ENCODE measurements at regions not wholly inside any gene's neighbourhood (a gene's known extent, or its start where the extent isn't known, plus 50 kb on each side); places are given as distances from the start of the nearest gene placed in this dataset.

GRCh38 chr3:124510290-124510689 is 220.0 kb upstream of the UMPS start:
- TF ChIP-seq POLR2A (IDR thresholded peaks at IDR 0.05; ENCODE audit: control extremely low read depth in 1 of 2, low read depth in 2 of 2, low read length in 2 of 2) (no peak), EP300 (IDR thresholded peaks at IDR 0.05; ENCODE audit: borderline replicate concordance in 1 of 2, low read depth in 2 of 2, low read length in 2 of 2) (no peak), HDAC6 (IDR thresholded peaks at IDR 0.05; ENCODE audit: low read depth, low read length) (no peak), RFX5 (IDR thresholded peaks at IDR 0.05; ENCODE audit: borderline replicate concordance, low read depth, low read length) (no peak)
- TF ChIP-seq, protein P1, sequence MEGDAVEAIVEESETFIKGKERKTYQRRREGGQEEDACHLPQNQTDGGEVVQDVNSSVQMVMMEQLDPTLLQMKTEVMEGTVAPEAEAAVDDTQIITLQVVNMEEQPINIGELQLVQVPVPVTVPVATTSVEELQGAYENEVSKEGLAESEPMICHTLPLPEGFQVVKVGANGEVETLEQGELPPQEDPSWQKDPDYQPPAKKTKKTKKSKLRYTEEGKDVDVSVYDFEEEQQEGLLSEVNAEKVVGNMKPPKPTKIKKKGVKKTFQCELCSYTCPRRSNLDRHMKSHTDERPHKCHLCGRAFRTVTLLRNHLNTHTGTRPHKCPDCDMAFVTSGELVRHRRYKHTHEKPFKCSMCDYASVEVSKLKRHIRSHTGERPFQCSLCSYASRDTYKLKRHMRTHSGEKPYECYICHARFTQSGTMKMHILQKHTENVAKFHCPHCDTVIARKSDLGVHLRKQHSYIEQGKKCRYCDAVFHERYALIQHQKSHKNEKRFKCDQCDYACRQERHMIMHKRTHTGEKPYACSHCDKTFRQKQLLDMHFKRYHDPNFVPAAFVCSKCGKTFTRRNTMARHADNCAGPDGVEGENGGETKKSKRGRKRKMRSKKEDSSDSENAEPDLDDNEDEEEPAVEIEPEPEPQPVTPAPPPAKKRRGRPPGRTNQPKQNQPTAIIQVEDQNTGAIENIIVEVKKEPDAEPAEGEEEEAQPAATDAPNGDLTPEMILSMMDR (IDR thresholded peaks at IDR 0.05; ENCODE audit: control extremely low read depth in 1 of 3, insufficient read depth in 1 of 3, low read depth in 1 of 3, low read length in 3 of 3), result no peak
